Suprapubic skin (tissue), 3 donors: ENCODE measurements at regions not wholly inside any gene's neighbourhood (a gene's known extent, or its start where the extent isn't known, plus 50 kb on each side); places are given as distances from the start of the nearest gene placed in this dataset.

ENCODE experiments used
- POLR2AphosphoS5 ChIP-seq, 3 donors: sonication (generic); formaldehyde crosslinking; IDR thresholded peaks; one replicate each; pipeline ENCODE4 v1.6.1; 2017; ENCODE audit warnings: antibody characterized with exemption in 3 of 3
- TF ChIP-seq, protein P1 (sequence below), 2 donors: fragments of 200-600 bp in 1 of 2; fragments of 450-650 bp in 1 of 2; sonication (generic) in 1 of 2; IDR thresholded peaks; one replicate each; pipeline ENCODE4 v1.5.1; 2016 to 2019; ENCODE audit warnings: antibody characterized with exemption in 2 of 2, mild to moderate bottlenecking in 1 of 2, moderate library complexity in 1 of 2

DNA sequence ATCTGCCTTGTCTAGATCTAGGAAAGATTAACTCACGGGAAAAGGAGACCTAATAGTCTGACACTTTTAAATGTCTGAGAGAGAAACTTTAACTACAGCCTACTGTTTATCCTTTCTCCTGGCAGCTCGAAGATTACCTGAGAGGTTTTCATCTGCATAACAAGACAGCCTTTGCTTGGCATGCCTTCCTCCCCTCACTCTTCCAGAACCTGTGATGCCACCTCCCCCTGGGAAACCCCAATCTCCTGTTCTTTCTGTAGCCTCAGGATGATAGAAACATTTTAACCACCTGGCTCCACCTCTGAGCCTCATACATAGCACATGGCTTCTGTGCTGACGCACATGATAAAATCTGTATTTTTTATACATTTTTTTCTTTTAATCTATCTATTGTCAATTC lies 420.8 kb downstream of the CNTN6 start:
- TF ChIP-seq, protein P1, sequence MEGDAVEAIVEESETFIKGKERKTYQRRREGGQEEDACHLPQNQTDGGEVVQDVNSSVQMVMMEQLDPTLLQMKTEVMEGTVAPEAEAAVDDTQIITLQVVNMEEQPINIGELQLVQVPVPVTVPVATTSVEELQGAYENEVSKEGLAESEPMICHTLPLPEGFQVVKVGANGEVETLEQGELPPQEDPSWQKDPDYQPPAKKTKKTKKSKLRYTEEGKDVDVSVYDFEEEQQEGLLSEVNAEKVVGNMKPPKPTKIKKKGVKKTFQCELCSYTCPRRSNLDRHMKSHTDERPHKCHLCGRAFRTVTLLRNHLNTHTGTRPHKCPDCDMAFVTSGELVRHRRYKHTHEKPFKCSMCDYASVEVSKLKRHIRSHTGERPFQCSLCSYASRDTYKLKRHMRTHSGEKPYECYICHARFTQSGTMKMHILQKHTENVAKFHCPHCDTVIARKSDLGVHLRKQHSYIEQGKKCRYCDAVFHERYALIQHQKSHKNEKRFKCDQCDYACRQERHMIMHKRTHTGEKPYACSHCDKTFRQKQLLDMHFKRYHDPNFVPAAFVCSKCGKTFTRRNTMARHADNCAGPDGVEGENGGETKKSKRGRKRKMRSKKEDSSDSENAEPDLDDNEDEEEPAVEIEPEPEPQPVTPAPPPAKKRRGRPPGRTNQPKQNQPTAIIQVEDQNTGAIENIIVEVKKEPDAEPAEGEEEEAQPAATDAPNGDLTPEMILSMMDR (IDR thresholded peaks at IDR 0.05): no peak
- no peak for TF ChIP-seq POLR2AphosphoS5 (IDR thresholded peaks at IDR 0.05)
